ENCODE measurements at regions not wholly inside any gene's neighbourhood (a gene's known extent, or its start where the extent isn't known, plus 50 kb on each side); places are given as distances from the start of the nearest gene placed in this dataset.
"Not testable (repeated sequence)": the region's sequence is repeated elsewhere in the genome, so short reads cannot be mapped to it uniquely, and the experiment has no call there.

- Histone ChIP-seq H3K4me2 (ENCODE audit: low read depth, low read length, poor library complexity, severe bottlenecking) (no peak overlapping the region), H3K4me1 (ENCODE audit: low read length) (no peaks in the 10 kb centered on the region), H3K9me2 (replicated peaks; ENCODE audit: insufficient read depth, low read length) (no peaks in the 10 kb centered on the region), H3K27me3 (ENCODE audit: low read length) (no peaks in the 10 kb centered on the region), H3K27ac (ENCODE audit: low read length) (no peak overlapping the region), H3K79me2 (ENCODE audit: low read length) (no peaks in the 10 kb centered on the region), H4K20me1 (ENCODE audit: insufficient read depth, low read depth, low read length) (no peaks in the 10 kb centered on the region), H3K9me3 (ENCODE audit: low read length) (no peaks in the 10 kb centered on the region), H3K9ac (ENCODE audit: low read length) (no peak overlapping the region), H3K4me3 (ENCODE audit: low read length) (no peak overlapping the region), H3K36me3 (ENCODE audit: insufficient read depth, low read length) (no peaks in the 10 kb centered on the region), H2AFZ (ENCODE audit: low read length) (no peak overlapping the region)
- DNase-seq = no peak
Observed at GRCh38 chr3:168956076-168956475, 707.4 kb downstream of the MECOM start.

- Histone ChIP-seq H3K27ac (ENCODE audit: low read length) (no peak overlapping the region), H4K20me1 (ENCODE audit: insufficient read depth, low read depth, low read length) (no peaks in the 10 kb centered on the region), H3K4me2 (ENCODE audit: low read depth, low read length, poor library complexity, severe bottlenecking) (no peak overlapping the region), H2AFZ (ENCODE audit: low read length) (no peak overlapping the region), H3K27me3 (ENCODE audit: low read length) (no peaks in the 10 kb centered on the region), H3K79me2 (ENCODE audit: low read length) (no peaks in the 10 kb centered on the region), H3K9me3 (ENCODE audit: low read length) (no peaks in the 10 kb centered on the region), H3K9ac (ENCODE audit: low read length) (no peak overlapping the region), H3K4me1 (ENCODE audit: low read length) (no peaks in the 10 kb centered on the region), H3K4me3 (ENCODE audit: low read length) (no peak overlapping the region), H3K9me2 (replicated peaks; ENCODE audit: insufficient read depth, low read length) (no peaks in the 10 kb centered on the region), H3K36me3 (ENCODE audit: insufficient read depth, low read length) (no peaks in the 10 kb centered on the region)
- no peak for DNase-seq
Observed at GRCh38 chr3:168952551-168952950, 711.0 kb downstream of the MECOM start.

GRCh38 chr3:168951884-168952283 is 711.6 kb downstream of the MECOM start:
- H3K4me3 ChIP-seq (ENCODE audit: low read length) = no peak overlapping the region
- H3K4me2 ChIP-seq (ENCODE audit: low read depth, low read length, poor library complexity, severe bottlenecking) = no peak overlapping the region
- H4K20me1 ChIP-seq (ENCODE audit: insufficient read depth, low read depth, low read length) = no peaks in the 10 kb centered on the region
- no peaks in the 10 kb centered on the region for H3K27me3 ChIP-seq (ENCODE audit: low read length)
- no peaks in the 10 kb centered on the region for H3K9me3 ChIP-seq (ENCODE audit: low read length)
- H3K36me3 ChIP-seq (ENCODE audit: insufficient read depth, low read length) = no peaks in the 10 kb centered on the region
- no peaks in the 10 kb centered on the region for H3K9me2 ChIP-seq (replicated peaks; ENCODE audit: insufficient read depth, low read length)
- H3K79me2 ChIP-seq (ENCODE audit: low read length) = no peaks in the 10 kb centered on the region
- H3K9ac ChIP-seq (ENCODE audit: low read length) = no peak overlapping the region
- no peak for DNase-seq
- H3K4me1 ChIP-seq (ENCODE audit: low read length) = no peaks in the 10 kb centered on the region
- no peak overlapping the region for H2AFZ ChIP-seq (ENCODE audit: low read length)
- H3K27ac ChIP-seq (ENCODE audit: low read length) = no peak overlapping the region

DNA sequence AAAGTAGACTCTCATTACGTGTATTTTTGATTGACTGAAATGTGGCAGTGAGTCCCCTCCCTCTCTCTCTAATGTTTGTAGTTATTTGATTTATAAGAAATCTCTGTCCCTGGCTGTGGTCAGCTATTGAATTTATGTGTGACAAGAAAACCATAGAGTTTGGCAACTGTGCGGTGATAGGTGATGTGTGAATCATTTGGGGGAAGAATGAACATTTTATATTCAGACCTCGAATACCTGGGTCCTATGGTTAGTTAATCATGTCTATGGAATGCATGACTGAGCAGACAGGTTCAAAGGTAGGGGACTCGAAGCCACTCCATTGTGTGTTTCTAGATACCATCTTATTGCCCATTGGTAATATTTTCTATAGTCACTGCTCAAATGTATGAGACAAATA is 712.1 kb downstream of the MECOM start:
- no peak for DNase-seq
- Histone ChIP-seq H3K4me3 (ENCODE audit: low read length) (no peak overlapping the region), H3K9me3 (ENCODE audit: low read length) (no peaks in the 10 kb centered on the region), H3K4me1 (ENCODE audit: low read length) (no peaks in the 10 kb centered on the region), H3K79me2 (ENCODE audit: low read length) (no peaks in the 10 kb centered on the region), H3K36me3 (ENCODE audit: insufficient read depth, low read length) (no peaks in the 10 kb centered on the region), H3K9ac (ENCODE audit: low read length) (no peak overlapping the region), H2AFZ (ENCODE audit: low read length) (no peak overlapping the region), H4K20me1 (ENCODE audit: insufficient read depth, low read depth, low read length) (no peaks in the 10 kb centered on the region), H3K9me2 (replicated peaks; ENCODE audit: insufficient read depth, low read length) (no peaks in the 10 kb centered on the region), H3K27ac (ENCODE audit: low read length) (no peak overlapping the region), H3K4me2 (ENCODE audit: low read depth, low read length, poor library complexity, severe bottlenecking) (no peak overlapping the region), H3K27me3 (ENCODE audit: low read length) (no peaks in the 10 kb centered on the region)

- no peak for DNase-seq
- no peaks in the 10 kb centered on the region for H3K9me3 ChIP-seq (ENCODE audit: low read length)
- no peaks in the 10 kb centered on the region for H4K20me1 ChIP-seq (ENCODE audit: insufficient read depth, low read depth, low read length)
- no peak overlapping the region for H3K27ac ChIP-seq (ENCODE audit: low read length)
- no peak overlapping the region for H3K9ac ChIP-seq (ENCODE audit: low read length)
- H3K4me3 ChIP-seq (ENCODE audit: low read length) = no peak overlapping the region
- no peaks in the 10 kb centered on the region for H3K36me3 ChIP-seq (ENCODE audit: insufficient read depth, low read length)
- no peak overlapping the region for H3K4me2 ChIP-seq (ENCODE audit: low read depth, low read length, poor library complexity, severe bottlenecking)
- H3K79me2 ChIP-seq (ENCODE audit: low read length) = no peaks in the 10 kb centered on the region
- no peaks in the 10 kb centered on the region for H3K27me3 ChIP-seq (ENCODE audit: low read length)
- no peak overlapping the region for H2AFZ ChIP-seq (ENCODE audit: low read length)
- H3K4me1 ChIP-seq (ENCODE audit: low read length) = no peaks in the 10 kb centered on the region
- no peaks in the 10 kb centered on the region for H3K9me2 ChIP-seq (replicated peaks; ENCODE audit: insufficient read depth, low read length)
Observed at GRCh38 chr3:168950622-168951021, 712.9 kb downstream of the MECOM start.

DNA sequence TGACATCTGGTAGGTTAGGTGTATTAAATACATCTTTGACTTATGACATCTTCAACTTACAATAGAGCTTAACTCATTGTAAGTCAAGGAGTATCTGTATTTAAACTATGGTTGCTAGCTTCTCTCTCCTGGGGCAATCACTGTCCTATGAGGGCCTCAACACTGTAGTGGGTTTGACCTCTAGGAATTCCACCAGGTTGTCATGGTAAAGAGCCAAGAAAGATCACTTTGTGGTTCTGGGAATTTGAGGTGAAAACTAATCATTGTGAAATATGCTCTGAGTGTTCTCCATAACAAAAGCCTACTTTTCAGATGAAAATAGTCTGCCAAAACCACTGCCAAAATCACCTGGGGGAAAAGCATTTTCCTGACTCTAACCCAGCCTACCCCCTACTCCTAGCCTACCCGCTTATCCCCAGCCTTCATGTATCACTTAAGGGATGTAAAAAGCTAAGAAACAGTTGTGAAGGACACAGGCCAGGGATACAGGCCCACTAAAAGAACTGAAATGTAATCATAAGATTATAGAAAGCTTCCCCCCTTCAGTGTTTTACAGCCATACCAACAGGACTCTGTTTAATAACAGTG is 723.8 kb downstream of the MECOM start:
- Histone ChIP-seq H3K4me1 (ENCODE audit: low read length) (no peaks in the 10 kb centered on the region), H3K79me2 (ENCODE audit: low read length) (no peaks in the 10 kb centered on the region), H3K36me3 (ENCODE audit: insufficient read depth, low read length) (no peaks in the 10 kb centered on the region), H3K27me3 (ENCODE audit: low read length) (no peaks in the 10 kb centered on the region), H3K9ac (ENCODE audit: low read length) (no peak overlapping the region), H3K4me2 (ENCODE audit: low read depth, low read length, poor library complexity, severe bottlenecking) (no peak overlapping the region), H3K9me3 (ENCODE audit: low read length) (no peaks in the 10 kb centered on the region), H3K27ac (ENCODE audit: low read length) (no peak overlapping the region), H4K20me1 (ENCODE audit: insufficient read depth, low read depth, low read length) (no peaks in the 10 kb centered on the region), H3K4me3 (ENCODE audit: low read length) (no peak overlapping the region), H3K9me2 (replicated peaks; ENCODE audit: insufficient read depth, low read length) (no peaks in the 10 kb centered on the region), H2AFZ (ENCODE audit: low read length) (no peak overlapping the region)
- DNase-seq = no peak

DNA sequence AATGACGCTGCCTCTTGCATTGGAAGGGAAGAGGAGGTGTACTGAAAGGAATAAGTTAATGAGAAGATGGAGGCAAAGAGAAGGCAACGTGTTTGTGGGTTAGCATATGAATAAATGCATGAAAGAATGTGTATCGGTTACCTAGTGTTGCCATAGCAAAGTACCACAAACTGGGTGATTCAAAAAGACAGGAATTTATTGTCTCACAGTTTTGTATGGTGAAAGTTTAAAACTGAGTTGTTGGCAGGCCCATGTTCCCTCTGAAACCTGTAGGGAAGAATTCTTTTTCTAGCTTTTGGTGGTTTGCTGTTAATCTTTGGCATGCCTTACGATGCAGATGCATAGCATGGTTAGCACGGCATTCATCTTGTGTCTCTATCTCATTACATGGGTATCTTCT is 729.9 kb downstream of the MECOM start:
- no peaks in the 10 kb centered on the region for H3K9me2 ChIP-seq (replicated peaks; ENCODE audit: insufficient read depth, low read length)
- H3K79me2 ChIP-seq (ENCODE audit: low read length) = no peaks in the 10 kb centered on the region
- no peak overlapping the region for H3K4me2 ChIP-seq (ENCODE audit: low read depth, low read length, poor library complexity, severe bottlenecking)
- no peak overlapping the region for H3K27ac ChIP-seq (ENCODE audit: low read length)
- no peaks in the 10 kb centered on the region for H4K20me1 ChIP-seq (ENCODE audit: insufficient read depth, low read depth, low read length)
- no peaks in the 10 kb centered on the region for H3K9me3 ChIP-seq (ENCODE audit: low read length)
- no peaks in the 10 kb centered on the region for H3K4me1 ChIP-seq (ENCODE audit: low read length)
- H2AFZ ChIP-seq (ENCODE audit: low read length) = no peak overlapping the region
- no peak overlapping the region for H3K9ac ChIP-seq (ENCODE audit: low read length)
- H3K4me3 ChIP-seq (ENCODE audit: low read length) = no peak overlapping the region
- H3K36me3 ChIP-seq (ENCODE audit: insufficient read depth, low read length) = no peaks in the 10 kb centered on the region
- DNase-seq = no peak
- no peaks in the 10 kb centered on the region for H3K27me3 ChIP-seq (ENCODE audit: low read length)

- H3K27ac ChIP-seq (ENCODE audit: low read length); H2AFZ ChIP-seq (ENCODE audit: low read length): not testable (repeated sequence)
Observed at GRCh38 chr3:168929997-168930396, 733.5 kb downstream of the MECOM start.

GRCh38 chr3:168926426-168926825 is 737.1 kb downstream of the MECOM start:
- no peaks in the 10 kb centered on the region for H3K9me3 ChIP-seq (ENCODE audit: low read length)
- H3K27ac ChIP-seq (ENCODE audit: low read length) = no peak overlapping the region
- H2AFZ ChIP-seq (ENCODE audit: low read length) = no peak overlapping the region
- no peaks in the 10 kb centered on the region for H3K36me3 ChIP-seq (ENCODE audit: insufficient read depth, low read length)
- no peaks in the 10 kb centered on the region for H4K20me1 ChIP-seq (ENCODE audit: insufficient read depth, low read depth, low read length)
- H3K79me2 ChIP-seq (ENCODE audit: low read length) = no peaks in the 10 kb centered on the region
- H3K27me3 ChIP-seq (ENCODE audit: low read length) = no peaks in the 10 kb centered on the region
- DNase-seq = no peak
- H3K9ac ChIP-seq (ENCODE audit: low read length) = no peak overlapping the region
- H3K4me1 ChIP-seq (ENCODE audit: low read length) = no peaks in the 10 kb centered on the region
- no peak overlapping the region for H3K4me3 ChIP-seq (ENCODE audit: low read length)
- H3K9me2 ChIP-seq (replicated peaks; ENCODE audit: insufficient read depth, low read length) = no peaks in the 10 kb centered on the region
- no peak overlapping the region for H3K4me2 ChIP-seq (ENCODE audit: low read depth, low read length, poor library complexity, severe bottlenecking)

More at GRCh38 chr3:168929997-168930396, 733.5 kb downstream of the MECOM start:
- not testable (repeated sequence) for DNase-seq; H3K79me2 ChIP-seq (ENCODE audit: low read length); H3K9ac ChIP-seq (ENCODE audit: low read length); H3K36me3 ChIP-seq (ENCODE audit: insufficient read depth, low read length); H3K4me3 ChIP-seq (ENCODE audit: low read length); H3K27me3 ChIP-seq (ENCODE audit: low read length); H3K4me2 ChIP-seq (ENCODE audit: low read depth, low read length, poor library complexity, severe bottlenecking); H3K9me3 ChIP-seq (ENCODE audit: low read length); H4K20me1 ChIP-seq (ENCODE audit: insufficient read depth, low read depth, low read length); H3K4me1 ChIP-seq (ENCODE audit: low read length); H3K9me2 ChIP-seq (replicated peaks; ENCODE audit: insufficient read depth, low read length)
